T-cell (primary cell): ENCODE measurements at regions not wholly inside any gene's neighbourhood (a gene's known extent, or its start where the extent isn't known, plus 50 kb on each side); places are given as distances from the start of the nearest gene placed in this dataset.
"Not testable (repeated sequence)": the region's sequence is repeated elsewhere in the genome, so short reads cannot be mapped to it uniquely, and the experiment has no call there.

ENCODE experiments used
- ATAC-seq, 4 experiments: fragments of 200-7000 bp in 3 of 4; fragments of 150-1000 bp in 1 of 4; cut with Tn5 transposase; replicated peaks in 1 of 4; 1 replicate in 3 of 4; 2 replicates in 1 of 4; pipeline ENCODE4 v1.10.0; 2021; ENCODE audit warnings: moderate library complexity in 3 of 4, mild to moderate bottlenecking in 2 of 4, moderate number of reproducible peaks in 1 of 4
- CTCF ChIA-PET, 2 donors: fragments of 300-600 bp; sonication (Branson Sonifier 250); formaldehyde crosslinking; loops; one replicate each; lab custom pipeline; 2022; ENCODE audit warnings: antibody characterized with exemption in 2 of 2; lab: Charles Lee
- POLR2A ChIA-PET, 2 donors: fragments of 300-600 bp; sonication (Branson Sonifier 250); formaldehyde crosslinking; loops; one replicate each; lab custom pipeline; 2022; ENCODE audit warnings: antibody characterized with exemption in 2 of 2; lab: Charles Lee
- DNase-seq, 35 experiments: peaks; one replicate each; pipeline versions ENCODE4 v3.0.0 to v3.0.0-alpha.2; 2013 to 2023
- H3K27ac ChIP-seq: one replicate; pipeline ENCODE4 v1.5.1; 2013; ENCODE audit warnings: low read length
- H3K27me3 ChIP-seq, 2 experiments: replicated peaks in 1 of 2; 1 replicate in 1 of 2; 2 replicates in 1 of 2; pipeline versions ENCODE4 v1.6.1 to v1.7.0; 2013; ENCODE audit warnings: low read length in 1 of 2, mixed read lengths in 1 of 2; ENCODE audit not compliant: control insufficient read depth in 2 of 2, insufficient read depth in 2 of 2; ENCODE audit errors: extremely low read depth in 1 of 2
- H3K36me3 ChIP-seq, 2 donors: 1 replicate in 1 of 2; 2 replicates in 1 of 2; pipeline versions ENCODE4 v1.6.1 to v1.7.0; 2013; ENCODE audit warnings: low read length in 1 of 2; ENCODE audit not compliant: control insufficient read depth in 2 of 2, insufficient read depth in 1 of 2; ENCODE audit errors: extremely low read depth in 1 of 2
- H3K4me1 ChIP-seq, 2 experiments: 1 replicate in 1 of 2; 2 replicates in 1 of 2; pipeline versions ENCODE4 v1.6.1 to v1.7.0; 2013; ENCODE audit warnings: low read length in 2 of 2, mixed read lengths in 1 of 2; ENCODE audit not compliant: insufficient read depth in 2 of 2, control insufficient read depth in 1 of 2; ENCODE audit errors: extremely low read depth in 1 of 2
- H3K4me3 ChIP-seq, 2 donors: 1 replicate in 1 of 2; 2 replicates in 1 of 2; pipeline versions ENCODE4 v1.5.1 to v1.7.0; 2013; ENCODE audit warnings: mild to moderate bottlenecking in 2 of 2, low read length in 1 of 2, moderate library complexity in 1 of 2; ENCODE audit not compliant: control insufficient read depth in 1 of 2; ENCODE audit errors: extremely low read depth in 1 of 2
- H3K9me3 ChIP-seq: 2 replicates; pipeline ENCODE4 v1.7.0; 2013
- H3K27ac Mint-ChIP-seq, 2 donors: one replicate each; pipeline ENCODE4 v1.8.0; 2020 to 2021; ENCODE audit warnings: mild to moderate bottlenecking in 2 of 2, mixed read lengths in 2 of 2
- H3K27me3 Mint-ChIP-seq, 2 donors: one replicate each; pipeline ENCODE4 v1.8.0; 2021 to 2022; ENCODE audit warnings: mixed read lengths in 2 of 2
- H3K36me3 Mint-ChIP-seq: one replicate; pipeline ENCODE4 v1.8.0; 2021; ENCODE audit warnings: mixed read lengths
- H3K4me1 Mint-ChIP-seq, 3 donors: one replicate each; pipeline ENCODE4 v1.8.0; 2020 to 2022; ENCODE audit warnings: mixed read lengths in 3 of 3, mild to moderate bottlenecking in 1 of 3
- H3K4me3 Mint-ChIP-seq, 3 donors: one replicate each; pipeline ENCODE4 v1.8.0; 2020 to 2022; ENCODE audit warnings: mild to moderate bottlenecking in 3 of 3, mixed read lengths in 3 of 3, moderate library complexity in 3 of 3
- H3K9me3 Mint-ChIP-seq, 3 donors: one replicate each; pipeline ENCODE4 v1.8.0; 2020 to 2022; ENCODE audit warnings: mixed read lengths in 3 of 3
- WGBS: methylation state at CpG from one replicate; pipeline ENCODE4 v1.1.5; 2013; ENCODE audit warnings: missing lambda C conversion rate; ENCODE audit not compliant: insufficient coverage; 5-methylcytosine and 5-hydroxymethylcytosine counted together

DNA sequence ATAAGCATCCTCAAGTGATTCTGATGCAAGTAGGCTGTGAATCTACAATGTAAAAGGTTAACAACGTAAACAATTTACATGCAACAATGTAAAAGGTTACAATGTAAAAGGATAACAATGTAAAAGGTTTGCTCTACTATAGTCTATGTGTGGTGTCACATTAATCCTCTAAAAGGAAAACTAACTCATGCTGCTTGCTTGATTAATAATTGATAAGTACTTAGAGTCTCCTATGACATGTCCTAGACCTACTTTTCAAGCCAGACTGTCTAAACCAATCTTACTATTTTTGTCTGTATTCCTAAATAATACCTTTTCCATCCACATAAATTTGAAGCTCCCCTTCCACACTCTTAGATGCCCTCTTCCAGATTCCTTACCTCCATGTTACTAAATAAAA is 606.8 kb downstream of the LTN1 start:
- DNase-seq = no peak
- WGBS = no CpG with 5 or more reads among the region's 1 CpG
- no peaks in the 10 kb centered on the region for H3K36me3 Mint-ChIP-seq
- no peak overlapping the region for H3K27ac Mint-ChIP-seq
- Histone ChIP-seq H3K27me3 (no peaks in the 10 kb centered on the region), H3K4me3 (no peak overlapping the region), H3K4me1 (no peaks in the 10 kb centered on the region), H3K27ac (no peak overlapping the region), H3K36me3 (no peaks in the 10 kb centered on the region), H3K9me3 (no peaks in the 10 kb centered on the region)
- POLR2A ChIA-PET = no interaction called here
- CTCF ChIA-PET = no interaction called here
- no peaks in the 10 kb centered on the region for H3K4me1 Mint-ChIP-seq
- ATAC-seq = no peak
- H3K27me3 Mint-ChIP-seq = no peaks in the 10 kb centered on the region
- H3K4me3 Mint-ChIP-seq = no peak overlapping the region
- no peaks in the 10 kb centered on the region for H3K9me3 Mint-ChIP-seq

DNA sequence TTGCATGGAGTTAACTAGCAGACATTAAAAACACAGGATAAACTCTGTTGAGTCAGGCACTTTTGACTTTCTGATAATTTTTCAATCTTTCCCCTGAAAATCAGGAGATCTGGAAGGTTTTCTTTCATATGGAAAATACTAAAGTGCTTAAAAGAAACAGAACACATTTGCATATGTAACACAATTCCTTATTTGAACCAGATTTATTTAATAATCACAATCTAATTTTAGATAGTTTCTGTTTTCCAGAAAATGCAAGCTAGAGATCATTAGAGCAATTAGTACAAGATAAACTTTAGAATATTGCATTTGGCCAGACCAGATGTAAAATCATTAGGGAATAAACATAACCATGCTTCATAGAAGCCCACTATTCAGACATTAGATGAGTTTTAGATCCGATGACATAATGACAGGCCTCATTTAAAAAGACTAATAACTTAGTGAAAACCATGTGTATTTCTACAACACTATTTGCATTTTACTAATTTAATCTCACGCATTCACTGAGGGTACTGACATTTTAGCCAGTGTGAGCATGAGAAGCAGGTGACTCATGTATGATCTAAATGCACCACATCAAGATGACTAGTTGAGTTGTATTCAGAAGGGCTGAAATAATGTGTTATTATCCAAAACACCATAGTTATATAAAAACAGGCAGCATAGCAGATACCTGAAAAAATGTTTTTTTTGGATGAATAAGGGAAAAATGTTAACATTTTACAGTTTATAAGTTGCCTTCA is 611.5 kb downstream of the LTN1 start:
- H3K36me3 ChIP-seq, H3K4me1 ChIP-seq, H3K4me3 Mint-ChIP-seq, H3K4me1 Mint-ChIP-seq, POLR2A ChIA-PET, ATAC-seq, H3K27ac ChIP-seq, H3K36me3 Mint-ChIP-seq, H3K9me3 ChIP-seq, H3K4me3 ChIP-seq, CTCF ChIA-PET, H3K9me3 Mint-ChIP-seq, H3K27me3 Mint-ChIP-seq, H3K27me3 ChIP-seq, H3K27ac Mint-ChIP-seq, DNase-seq: not testable (repeated sequence)
- WGBS = no CpG with 5 or more reads among the region's 2 CpGs

DNA sequence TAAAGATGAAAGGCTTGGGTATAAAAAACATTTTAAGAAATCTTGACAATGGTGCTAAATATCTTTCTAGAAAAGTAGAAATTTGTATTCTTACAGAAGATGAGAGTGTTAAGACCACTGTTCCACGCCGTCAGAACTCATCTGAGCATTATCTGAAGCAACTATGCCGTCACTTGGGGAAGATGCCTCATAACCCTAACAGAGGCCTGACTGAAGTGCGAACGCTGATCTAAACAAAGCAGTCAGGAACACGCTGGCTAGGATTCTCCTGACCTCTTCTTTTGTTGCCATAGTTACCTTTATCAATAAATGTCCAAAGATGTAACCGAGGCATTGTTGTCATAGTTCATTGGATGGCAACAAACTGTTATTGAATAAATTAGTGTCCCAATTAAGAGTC is 612.4 kb downstream of the LTN1 start:
- CTCF ChIA-PET = no interaction called here
- no peak overlapping the region for H3K27ac ChIP-seq
- H3K36me3 Mint-ChIP-seq = no peaks in the 10 kb centered on the region
- peaks cover 0 to 5% (median 2%) of the 10 kb centered on the region in 3 donors for H3K9me3 Mint-ChIP-seq
- H3K9me3 ChIP-seq = no peaks in the 10 kb centered on the region
- no peak overlapping the region for H3K27ac Mint-ChIP-seq
- POLR2A ChIA-PET = no interaction called here
- no peak for ATAC-seq
- H3K27me3 Mint-ChIP-seq = no peaks in the 10 kb centered on the region
- H3K4me1 ChIP-seq = no peaks in the 10 kb centered on the region
- H3K4me3 ChIP-seq = no peak overlapping the region
- H3K36me3 ChIP-seq = no peaks in the 10 kb centered on the region
- no peaks in the 10 kb centered on the region for H3K4me1 Mint-ChIP-seq
- 80% methylated on average over 2 of the region's 7 CpGs for WGBS
- no peak for DNase-seq
- H3K27me3 ChIP-seq = no peaks in the 10 kb centered on the region
- no peak overlapping the region for H3K4me3 Mint-ChIP-seq

DNA sequence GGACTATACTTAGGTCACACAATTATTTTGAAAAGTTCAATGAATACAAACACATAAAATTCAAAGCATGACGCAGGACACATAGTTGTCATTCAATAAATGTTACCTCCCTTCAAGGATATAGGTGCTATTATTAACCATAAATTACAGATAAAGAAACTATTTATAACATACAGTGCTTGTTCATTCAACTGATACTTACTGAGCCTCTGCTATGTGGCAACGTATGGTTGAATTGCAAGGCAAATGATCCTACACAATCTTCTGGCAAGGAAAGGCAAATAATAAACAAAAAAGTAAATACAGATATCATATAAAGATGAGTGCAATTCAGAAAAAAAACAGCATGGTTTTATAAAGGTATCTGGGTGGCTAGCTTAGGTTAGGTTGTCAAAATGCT is 614.7 kb downstream of the LTN1 start:
- Mint-ChIP-seq H3K27me3 (no peaks in the 10 kb centered on the region), H3K4me1 (no peaks in the 10 kb centered on the region), H3K36me3 (no peaks in the 10 kb centered on the region), H3K27ac (no peak overlapping the region), H3K9me3 (peaks cover 11 to 14% (median 14%) of the 10 kb centered on the region in 3 donors), H3K4me3 (no peak overlapping the region)
- Histone ChIP-seq H3K4me1 (no peaks in the 10 kb centered on the region), H3K27ac (no peak overlapping the region), H3K36me3 (no peaks in the 10 kb centered on the region), H3K9me3 (no peaks in the 10 kb centered on the region), H3K4me3 (no peak overlapping the region), H3K27me3 (no peaks in the 10 kb centered on the region)
- POLR2A ChIA-PET = interaction anchor here in 1 of 2 donors (0.7 kb wide), 1 partner anchor 799 kb away, joined by 3 read pairs; no protein-coding TSS in a partner anchor
- ATAC-seq (no peak), DNase-seq (no peak)
- no CpG with 5 or more reads among the region's 2 CpGs for WGBS
- CTCF ChIA-PET = no interaction called here

DNA sequence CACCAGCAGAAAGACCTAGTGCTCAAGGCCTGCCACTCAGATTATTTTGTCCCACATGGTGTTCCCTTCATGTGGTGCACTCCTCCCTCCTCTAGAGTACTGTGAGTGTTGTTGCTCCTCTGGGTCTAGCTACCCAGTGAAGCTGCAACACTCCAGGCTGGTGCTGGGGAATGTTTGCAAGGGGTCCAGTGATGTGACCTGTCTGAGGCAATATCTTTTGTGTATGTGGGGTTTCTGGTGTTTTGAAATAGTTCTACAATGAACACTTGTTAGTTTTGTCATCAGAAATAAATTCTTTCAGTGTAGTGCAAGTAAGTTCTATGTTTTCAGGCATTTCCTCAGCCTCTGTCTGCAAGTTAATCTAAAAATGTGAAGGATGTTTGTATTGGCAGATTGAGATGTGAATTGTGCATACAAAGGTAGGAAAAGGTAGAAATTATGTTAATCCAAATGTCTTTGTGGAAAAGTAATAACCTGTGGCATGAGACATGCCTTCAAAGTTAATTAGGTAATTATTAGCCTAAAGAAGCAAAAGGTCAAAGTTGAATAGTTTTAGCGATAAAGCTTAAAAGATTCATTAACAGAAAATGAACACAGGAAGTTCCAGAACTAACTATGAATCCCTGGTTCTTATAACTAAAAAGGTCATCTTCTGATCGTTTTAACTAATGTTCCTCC is 616.8 kb downstream of the LTN1 start:
- H3K36me3 Mint-ChIP-seq = no peaks in the 10 kb centered on the region
- H3K4me3 Mint-ChIP-seq = no peak overlapping the region
- ATAC-seq (no peak), DNase-seq (no peak)
- ChIA-PET CTCF (no interaction called here), POLR2A (no interaction called here)
- no peak overlapping the region for H3K27ac Mint-ChIP-seq
- Histone ChIP-seq H3K9me3 (no peaks in the 10 kb centered on the region), H3K4me1 (no peaks in the 10 kb centered on the region), H3K4me3 (no peak overlapping the region), H3K36me3 (no peaks in the 10 kb centered on the region), H3K27me3 (no peaks in the 10 kb centered on the region), H3K27ac (no peak overlapping the region)
- H3K9me3 Mint-ChIP-seq = peaks cover 12 to 24% (median 14%) of the 10 kb centered on the region in 3 donors
- no CpG with 5 or more reads among the region's 2 CpGs for WGBS
- no peaks in the 10 kb centered on the region for H3K27me3 Mint-ChIP-seq
- H3K4me1 Mint-ChIP-seq = no peaks in the 10 kb centered on the region

DNA sequence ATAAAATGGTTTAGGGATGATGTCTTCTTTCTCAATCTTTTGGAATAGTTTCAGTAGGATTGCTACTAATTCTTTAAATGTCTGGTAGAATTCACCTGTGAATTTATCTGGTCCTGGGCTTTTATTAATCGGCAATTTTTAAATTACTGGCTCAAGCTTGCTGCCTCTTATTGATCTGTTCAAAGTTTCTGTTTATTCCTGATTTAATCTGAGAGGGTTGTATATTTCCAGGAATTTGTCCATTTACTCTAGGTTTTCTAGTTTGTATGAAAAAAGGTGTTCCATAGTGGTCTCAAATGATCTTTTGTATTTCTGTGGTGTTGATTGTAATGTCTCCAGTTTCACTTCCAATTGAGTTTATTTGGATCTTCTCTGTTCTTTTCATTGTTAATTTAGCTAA is 617.8 kb downstream of the LTN1 start:
- no peak for DNase-seq
- Histone ChIP-seq H3K4me1 (no peaks in the 10 kb centered on the region), H3K4me3 (no peak overlapping the region), H3K36me3 (no peaks in the 10 kb centered on the region), H3K27me3 (no peaks in the 10 kb centered on the region), H3K27ac (no peak overlapping the region), H3K9me3 (no peaks in the 10 kb centered on the region)
- POLR2A ChIA-PET = interaction anchor here in 1 of 2 donors (0.6 kb wide), 1 partner anchor 1387 kb away, joined by 12 read pairs; no protein-coding TSS in a partner anchor
- H3K9me3 Mint-ChIP-seq = peaks cover 14 to 32% (median 21%) of the 10 kb centered on the region in 3 donors
- no peak for ATAC-seq
- WGBS = 100% methylated on average over 1 of the region's 1 CpG
- H3K27ac Mint-ChIP-seq = no peak overlapping the region
- no peaks in the 10 kb centered on the region for H3K27me3 Mint-ChIP-seq
- CTCF ChIA-PET = no interaction called here
- H3K36me3 Mint-ChIP-seq = no peaks in the 10 kb centered on the region
- no peaks in the 10 kb centered on the region for H3K4me1 Mint-ChIP-seq
- no peak overlapping the region for H3K4me3 Mint-ChIP-seq
